ENCODE measurements at regions not wholly inside any gene's neighbourhood (a gene's known extent, or its start where the extent isn't known, plus 50 kb on each side); places are given as distances from the start of the nearest gene placed in this dataset.
"Not testable (repeated sequence)": the region's sequence is repeated elsewhere in the genome, so short reads cannot be mapped to it uniquely, and the experiment has no call there.

DNA sequence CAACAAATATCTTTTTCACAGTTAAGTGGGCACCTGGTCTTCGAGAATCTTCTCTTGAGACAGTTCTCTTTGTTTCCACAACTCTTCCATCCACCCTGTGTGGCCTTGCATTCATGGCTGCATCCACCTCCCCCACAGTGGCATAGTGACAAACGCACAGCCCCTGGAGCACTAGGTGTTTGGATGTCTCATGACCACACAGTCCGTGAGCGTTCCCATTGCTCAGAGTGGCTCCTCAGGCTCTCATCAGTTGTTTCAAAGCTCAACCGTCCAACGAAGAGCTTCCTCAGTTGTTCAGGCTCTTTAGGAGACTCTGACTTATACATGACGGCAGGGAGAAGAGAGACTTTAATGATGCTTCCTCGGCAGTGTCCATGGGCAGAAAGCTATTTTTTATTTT is 191.6 kb downstream of the CDRT15L2 start:
- DNase-seq, result no peak

DNA sequence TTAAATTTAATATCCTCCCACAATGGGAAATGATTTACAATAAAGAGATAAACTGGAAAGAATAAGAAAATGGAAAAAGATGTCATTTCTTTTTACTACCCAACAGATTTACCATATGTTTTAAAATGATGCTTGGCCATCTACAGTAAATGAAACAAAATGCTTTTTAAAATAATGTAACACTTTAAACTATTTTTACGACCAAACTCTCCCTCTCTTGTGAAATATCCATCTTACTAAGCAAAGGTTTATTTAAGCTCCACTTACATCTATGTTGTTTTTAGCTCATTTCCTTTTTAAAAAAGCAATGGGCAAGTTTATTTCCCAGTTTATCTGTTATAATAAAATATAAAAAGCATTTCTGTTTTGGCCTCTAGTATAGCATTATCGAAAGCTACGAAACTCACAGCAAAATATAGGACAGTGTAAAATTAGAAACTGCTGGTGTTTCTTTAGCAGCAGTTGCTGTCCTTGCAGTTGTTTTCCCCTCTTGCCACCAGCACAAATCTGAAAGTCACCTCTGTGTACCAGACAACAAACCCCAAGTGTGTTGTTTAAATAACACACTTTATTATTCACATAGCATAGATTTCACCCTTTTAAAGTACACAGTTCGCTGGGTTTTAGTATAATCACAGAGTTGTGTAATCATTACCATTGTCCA is 195.1 kb downstream of the CDRT15L2 start:
- DNase-seq, result no peak

DNA sequence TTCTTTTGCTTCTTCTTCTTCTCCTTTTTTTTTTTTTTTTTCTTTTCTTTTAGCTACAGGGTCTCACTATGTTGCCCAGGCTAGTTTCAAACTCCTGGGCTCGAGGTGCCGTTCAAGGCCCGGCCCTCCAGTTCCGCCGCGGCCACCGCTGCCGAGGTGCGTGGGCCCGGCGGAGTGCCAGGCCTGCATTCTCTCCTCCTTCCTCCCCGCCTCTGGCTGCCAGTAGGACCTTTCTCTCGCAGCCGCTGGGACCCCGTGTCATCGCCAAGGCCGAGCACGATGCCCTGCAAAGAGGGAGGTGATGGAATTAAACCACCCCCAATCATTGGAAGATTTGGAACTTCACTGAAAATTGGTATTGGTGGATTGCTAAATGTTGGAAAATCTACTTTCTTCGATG is 195.8 kb downstream of the CDRT15L2 start:
- no peak for DNase-seq

DNA sequence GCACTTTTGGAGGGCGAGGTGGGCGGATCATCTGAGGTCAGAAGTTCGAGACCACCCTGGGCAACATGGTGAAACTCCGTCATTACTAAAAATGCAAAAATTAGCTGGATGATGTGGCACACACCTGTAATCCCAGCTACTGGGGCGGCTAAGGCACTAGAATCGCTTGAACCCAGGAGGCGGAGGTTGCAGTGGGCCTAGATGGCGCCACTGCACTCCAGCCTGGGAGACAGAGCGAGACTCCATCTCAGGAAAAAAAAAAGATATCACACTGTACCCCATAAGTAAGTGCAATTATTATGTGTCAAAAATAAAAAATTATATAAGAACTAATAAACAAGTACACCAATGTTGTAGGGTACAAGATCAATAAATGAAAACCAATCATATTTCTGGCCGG is 200.0 kb downstream of the CDRT15L2 start:
- no peak for DNase-seq

DNA sequence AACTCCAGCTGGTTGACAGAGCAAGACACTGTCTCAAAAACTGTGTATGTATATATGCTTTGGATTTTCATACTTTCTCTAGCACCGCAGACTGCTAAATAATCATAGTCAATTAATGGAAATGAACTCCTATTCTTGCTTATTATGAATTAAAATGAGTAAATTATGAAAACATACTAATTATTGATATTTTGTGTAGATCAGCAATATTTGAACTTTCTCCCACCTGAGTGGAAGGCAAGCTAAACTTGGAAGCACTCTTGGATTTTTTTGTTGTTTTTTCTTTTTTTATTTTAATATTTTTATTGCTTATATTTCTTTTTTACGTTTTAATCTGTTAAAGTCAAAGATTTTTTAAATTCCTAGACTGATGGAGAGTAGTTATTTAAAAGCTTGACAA is 201.7 kb downstream of the CDRT15L2 start:
- no peak for DNase-seq

GRCh38 chr17:20781869-20782268 is 202.3 kb downstream of the CDRT15L2 start:
- DNase-seq, result not testable (repeated sequence)

DNA sequence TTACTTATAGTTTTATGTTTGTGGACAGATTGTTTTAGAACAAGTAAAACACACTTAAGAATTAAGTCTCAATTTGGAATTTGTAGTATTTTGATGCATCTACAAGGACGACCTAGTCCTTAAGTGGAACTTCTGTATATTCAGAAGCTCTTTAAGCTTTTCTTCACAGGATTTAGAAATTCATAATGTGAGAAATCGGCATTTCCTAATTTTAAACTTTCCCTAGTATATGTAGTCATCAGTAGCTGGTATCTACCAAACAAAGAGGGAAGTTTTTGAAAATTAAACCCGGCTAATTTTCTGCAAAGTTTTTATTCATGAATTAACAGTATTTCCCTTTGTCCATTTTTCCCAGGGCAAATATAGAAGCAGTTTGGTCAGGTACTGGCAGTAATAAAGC is 203.6 kb downstream of the CDRT15L2 start:
- no peak for DNase-seq

DNA sequence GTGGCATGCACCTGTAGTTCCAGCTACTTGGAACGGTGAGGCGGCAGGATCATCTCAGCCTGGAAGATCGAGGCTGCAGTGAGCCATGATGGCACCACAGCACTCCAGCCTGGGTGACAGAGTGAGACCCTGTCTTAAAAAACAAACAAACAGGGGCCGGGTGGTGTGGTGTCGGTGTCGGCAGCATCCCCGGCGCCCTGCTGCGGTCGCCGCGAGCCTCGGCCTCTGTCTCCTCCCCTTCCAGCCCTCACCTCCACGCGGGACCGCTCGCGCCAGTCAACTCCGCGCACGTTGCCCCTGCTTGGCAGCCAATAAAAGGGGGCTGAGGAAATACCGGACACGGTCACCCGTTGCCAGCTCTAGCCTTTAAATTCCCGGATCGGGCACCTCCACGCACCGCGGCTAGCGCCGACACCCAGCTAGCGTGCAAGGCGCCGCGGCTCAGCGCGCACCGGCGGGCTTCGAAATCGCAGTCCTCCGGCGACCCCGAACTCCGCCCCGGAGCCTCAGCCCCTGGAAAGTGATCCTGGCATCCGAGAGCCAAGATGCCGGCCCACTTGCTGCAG is 204.7 kb downstream of the CDRT15L2 start:
- DNase-seq, result no peak

DNA sequence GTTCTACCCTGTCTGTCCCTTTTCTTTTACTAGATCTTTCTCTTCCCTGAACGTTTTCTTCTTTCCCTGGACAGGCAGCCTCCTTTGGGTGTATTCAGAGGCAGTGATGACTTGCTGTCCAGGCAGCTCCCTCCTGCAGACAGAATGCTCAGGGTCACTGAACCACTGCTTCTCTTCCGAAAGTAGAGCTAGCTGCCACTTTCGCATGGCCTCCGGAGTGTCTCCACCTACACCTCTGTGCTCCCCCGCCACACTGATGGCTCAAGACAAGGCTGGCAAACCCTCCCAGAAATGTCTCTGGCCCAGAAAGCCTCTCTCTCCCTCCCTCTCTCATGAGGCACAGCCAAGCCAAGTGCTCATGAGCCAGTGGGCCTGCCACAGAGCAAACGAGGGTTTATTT is 207.8 kb downstream of the CDRT15L2 start:
- DNase-seq, result no peak

- DNase-seq, result no peak
Measured at GRCh38 chr17:20791626-20792025, 212.1 kb downstream of the CDRT15L2 start.

DNA sequence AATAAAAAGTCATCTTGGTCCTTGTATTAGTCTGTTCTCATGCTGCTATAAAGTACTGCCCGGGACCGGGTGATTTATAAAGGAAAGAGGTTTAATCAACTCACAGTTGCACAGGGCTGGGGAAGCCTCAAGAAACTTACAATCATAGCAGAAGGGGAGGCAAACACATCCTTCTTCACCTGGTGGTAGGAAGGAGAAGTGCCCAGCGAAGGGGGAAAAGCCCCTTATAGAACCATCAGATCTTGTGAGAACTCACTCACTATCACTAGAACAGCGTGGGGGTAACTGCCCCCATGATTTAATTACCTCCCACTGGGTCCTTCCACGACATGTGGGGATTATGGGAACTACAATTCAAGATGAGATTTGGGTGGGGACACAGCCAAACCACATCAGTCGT is 215.0 kb downstream of the CDRT15L2 start:
- DNase-seq, result not testable (repeated sequence)

DNA sequence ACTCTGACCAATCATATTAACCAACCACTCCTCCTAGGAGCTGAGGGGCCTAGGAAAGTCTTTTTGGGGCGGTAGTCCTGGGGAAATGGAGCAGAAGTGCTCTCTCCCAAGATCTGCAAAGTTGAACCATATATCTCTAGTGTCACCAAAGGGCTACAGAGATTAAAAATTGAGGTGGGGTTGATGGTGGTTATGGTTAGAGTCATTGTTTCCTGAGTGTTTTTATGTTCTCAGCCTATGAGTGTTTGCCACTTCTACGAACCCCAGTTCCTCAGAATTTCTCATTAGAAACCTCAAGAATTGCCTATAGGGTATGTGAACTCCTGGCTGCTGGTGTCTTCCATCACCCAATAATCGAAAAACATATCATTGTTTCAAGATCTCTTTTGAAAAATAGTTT is 217.8 kb downstream of the CDRT15L2 start:
- no peak for DNase-seq

DNA sequence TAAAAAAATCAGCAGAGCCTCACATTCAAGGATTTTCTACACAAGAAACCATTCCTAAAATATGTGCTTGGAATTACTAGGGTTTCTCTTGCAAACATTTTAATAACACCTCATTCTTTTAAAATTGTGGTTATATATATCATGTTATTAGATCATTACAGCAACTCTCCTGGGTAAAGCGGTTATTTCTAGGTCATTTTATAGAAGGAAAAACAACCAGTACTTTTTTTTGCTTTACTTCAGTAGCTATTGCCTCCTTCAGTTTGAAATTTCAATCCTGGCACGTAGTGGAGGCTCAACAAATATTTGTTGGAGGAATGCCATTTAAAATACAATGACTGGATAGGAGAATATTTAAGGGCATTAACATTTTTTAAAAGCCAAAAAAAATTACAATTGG is 220.6 kb downstream of the CDRT15L2 start:
- DNase-seq, result no peak

GRCh38 chr17:20805751-20806150 is 226.2 kb downstream of the CDRT15L2 start:
- no peak for DNase-seq

- DNase-seq, result not testable (repeated sequence)
Measured at GRCh38 chr17:20807566-20807965, 228.0 kb downstream of the CDRT15L2 start.

GRCh38 chr17:20815410-20815809 is 227.4 kb downstream of the USP22 start:
- DNase-seq, result not testable (repeated sequence)

GRCh38 chr17:20823905-20824304 is 218.9 kb downstream of the USP22 start:
- DNase-seq, result no peak

DNA sequence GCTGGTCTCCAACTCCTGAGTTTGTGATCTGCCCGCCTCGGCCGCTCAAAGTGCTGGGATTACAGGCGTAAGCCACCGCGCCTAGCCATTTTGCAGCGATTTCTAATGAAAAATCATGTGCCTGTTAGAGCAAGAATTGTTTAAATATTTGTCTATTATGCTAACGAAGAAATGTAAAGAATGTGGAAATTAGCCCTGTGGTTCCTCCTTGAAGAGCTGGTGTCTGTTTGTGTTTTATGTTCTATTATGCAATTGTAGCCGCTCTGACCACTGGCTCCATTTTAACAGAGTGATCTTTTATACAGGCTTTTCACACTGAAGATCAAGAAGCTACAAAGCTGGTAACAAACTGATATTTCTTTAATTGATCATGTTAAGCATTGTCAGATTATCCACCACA is 217.3 kb downstream of the USP22 start:
- DNase-seq, result no peak

GRCh38 chr17:20840453-20840852 is 202.4 kb downstream of the USP22 start:
- DNase-seq, result not testable (repeated sequence)

GRCh38 chr17:20840987-20841865 is 201.6 kb downstream of the USP22 start:
- not testable (repeated sequence) for DNase-seq

- not testable (repeated sequence) for DNase-seq
Measured at GRCh38 chr17:20842012-20842411, 200.8 kb downstream of the USP22 start.

DNA sequence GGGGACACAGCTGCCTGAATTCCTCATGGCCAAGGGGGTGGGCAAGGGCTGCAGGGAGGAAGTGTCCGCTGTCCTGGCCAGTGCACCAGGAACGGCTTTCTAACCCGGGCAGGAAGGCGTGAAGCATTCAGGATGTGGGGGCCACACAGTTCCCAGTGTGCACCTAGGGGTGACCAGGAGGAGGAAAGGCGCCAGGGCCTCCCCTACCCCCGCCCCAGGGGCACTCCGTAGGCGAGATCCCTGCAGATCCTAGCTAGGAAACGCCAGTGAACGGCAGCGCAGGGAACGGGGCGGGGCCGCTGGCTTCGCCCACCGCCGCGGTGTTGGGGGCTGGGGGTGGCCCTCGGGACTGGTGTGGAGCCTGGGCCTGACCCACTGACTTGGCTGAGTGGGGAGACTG is 199.6 kb downstream of the USP22 start:
- not testable (repeated sequence) for DNase-seq

GRCh38 chr17:20843799-20844553 is 198.8 kb downstream of the USP22 start:
- DNase-seq, result not testable (repeated sequence)

Measured in right forelimb (tissue), 1 donor.